GM19438 (cell line): ENCODE measurements at regions not wholly inside any gene's neighbourhood (a gene's known extent, or its start where the extent isn't known, plus 50 kb on each side); places are given as distances from the start of the nearest gene placed in this dataset.
"Not testable (repeated sequence)": the region's sequence is repeated elsewhere in the genome, so short reads cannot be mapped to it uniquely, and the experiment has no call there.

Source experiments
- ATAC-seq: cut with Tn5 transposase; IDR thresholded peaks from one replicate; pipeline ENCODE4 v1.9.1; 2021; ENCODE audit warnings: low read depth; ENCODE audit not compliant: unreplicated experiment

DNA sequence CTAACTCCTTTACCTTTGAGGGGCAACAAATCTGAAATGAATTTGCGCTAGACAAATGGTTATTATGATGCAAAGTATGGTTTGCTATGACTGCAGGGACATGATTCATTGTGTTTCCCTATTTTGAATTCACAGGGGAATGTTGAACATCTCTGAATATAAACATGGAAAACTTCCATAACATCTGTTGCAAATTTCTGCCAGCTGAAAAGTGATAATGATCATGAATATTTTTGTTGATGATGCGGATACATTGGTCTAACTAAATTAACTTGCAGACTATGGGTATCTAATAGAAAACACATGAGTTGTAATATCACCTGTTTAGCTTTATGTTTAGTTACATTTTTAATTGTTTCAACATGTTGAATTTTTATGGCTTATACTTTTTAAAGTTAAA lies 1325.5 kb downstream of the REEP3 start:
- no peak for ATAC-seq

DNA sequence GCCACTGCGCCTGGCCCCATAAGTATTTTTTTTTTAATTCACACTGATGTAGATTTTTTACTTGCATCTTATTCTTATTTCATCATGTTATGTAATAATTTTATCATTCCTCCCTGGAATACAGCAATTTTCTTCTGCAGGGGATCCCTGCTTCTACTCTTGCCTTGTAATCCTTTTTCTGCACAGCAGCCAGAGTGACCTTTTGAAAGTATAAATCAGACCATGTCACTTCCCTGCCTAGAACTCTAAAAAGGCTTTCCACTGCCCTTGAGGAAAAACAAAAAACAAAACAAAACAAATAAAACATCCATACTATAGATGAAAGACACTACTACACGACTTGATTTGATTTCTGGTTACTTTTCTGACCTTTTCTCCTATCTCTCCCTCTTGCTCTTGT lies 1334.7 kb downstream of the REEP3 start:
- no peak for ATAC-seq

DNA sequence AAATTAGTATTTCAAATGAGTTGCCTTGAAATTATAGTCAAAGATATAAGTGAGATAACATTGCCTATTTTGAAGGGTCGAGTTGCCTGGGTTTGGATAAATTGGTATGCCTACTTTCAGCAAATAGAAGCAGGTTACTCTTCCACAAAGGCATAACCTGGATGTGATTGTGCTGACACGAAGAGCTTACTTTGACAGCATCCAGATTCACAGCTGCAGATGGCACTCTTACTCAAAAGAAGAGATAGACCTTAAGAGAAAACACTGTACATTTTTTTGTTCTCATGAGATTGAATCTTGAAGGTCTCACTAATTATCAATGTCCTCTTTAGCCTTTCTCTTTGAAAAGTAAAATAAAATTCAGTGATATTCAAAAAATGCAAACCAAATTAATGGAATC lies 1338.7 kb downstream of the REEP3 start:
- no peak for ATAC-seq

DNA sequence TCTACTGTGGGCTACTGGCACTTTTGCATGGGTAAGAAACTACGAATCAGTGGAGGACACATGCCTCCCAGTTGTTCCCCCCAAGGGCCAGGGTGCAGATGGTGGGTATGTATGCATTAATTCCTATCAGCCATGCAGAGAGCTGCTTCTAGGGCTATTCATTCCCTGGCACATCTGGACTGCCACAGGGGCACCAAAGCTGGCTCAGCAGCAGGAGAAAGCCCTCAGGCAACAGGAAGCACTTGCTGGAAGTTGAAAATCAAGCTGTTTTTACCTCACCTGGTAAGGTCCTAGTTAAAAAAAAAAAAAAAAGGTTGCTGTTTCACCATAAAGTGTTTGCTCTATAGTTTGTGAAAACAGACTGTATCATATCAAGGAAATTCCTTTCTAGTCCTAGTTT lies 1342.6 kb downstream of the REEP3 start:
- no peak for ATAC-seq

DNA sequence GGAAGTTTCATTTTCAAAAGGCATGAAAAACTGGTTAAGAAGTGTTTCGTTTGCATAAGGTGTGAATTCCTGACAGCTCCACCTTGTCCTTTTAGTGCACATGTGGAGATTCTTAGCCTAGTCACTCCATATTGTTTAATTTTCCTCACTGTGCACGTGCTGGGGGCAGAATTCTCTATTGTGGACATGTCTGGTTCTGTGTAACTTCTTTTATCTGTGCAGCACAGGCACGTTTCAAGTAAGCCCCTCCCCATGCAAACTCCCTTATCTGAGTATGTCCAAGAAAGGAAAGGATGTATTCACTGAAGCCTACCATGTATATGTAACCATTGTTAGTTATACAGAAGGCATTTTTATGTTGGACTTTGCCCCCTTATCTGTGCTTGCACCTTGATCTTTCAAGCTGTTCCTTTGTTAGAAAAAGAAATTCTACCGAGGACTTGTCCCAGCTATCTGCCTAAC lies 1346.3 kb downstream of the REEP3 start:
- ATAC-seq: no peak

DNA sequence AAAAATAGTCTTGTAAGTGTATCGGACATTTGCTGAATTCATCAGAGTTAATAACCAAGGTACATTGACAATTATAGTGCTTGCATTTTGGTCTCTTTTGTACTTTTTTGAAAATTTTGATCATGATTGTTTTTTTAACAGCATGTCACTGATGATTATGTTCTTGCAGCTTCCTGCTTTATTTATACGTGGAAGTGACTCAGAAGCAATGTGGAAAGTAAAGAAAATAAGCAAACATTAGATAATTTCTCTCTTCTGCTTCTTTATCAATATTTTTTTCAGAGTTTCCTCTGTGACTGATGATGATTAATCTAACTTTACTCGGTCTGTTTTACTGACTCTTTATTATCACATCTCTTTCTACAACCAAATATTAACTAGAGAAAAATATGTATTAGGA lies 1351.9 kb downstream of the REEP3 start:
- ATAC-seq: no peak

DNA sequence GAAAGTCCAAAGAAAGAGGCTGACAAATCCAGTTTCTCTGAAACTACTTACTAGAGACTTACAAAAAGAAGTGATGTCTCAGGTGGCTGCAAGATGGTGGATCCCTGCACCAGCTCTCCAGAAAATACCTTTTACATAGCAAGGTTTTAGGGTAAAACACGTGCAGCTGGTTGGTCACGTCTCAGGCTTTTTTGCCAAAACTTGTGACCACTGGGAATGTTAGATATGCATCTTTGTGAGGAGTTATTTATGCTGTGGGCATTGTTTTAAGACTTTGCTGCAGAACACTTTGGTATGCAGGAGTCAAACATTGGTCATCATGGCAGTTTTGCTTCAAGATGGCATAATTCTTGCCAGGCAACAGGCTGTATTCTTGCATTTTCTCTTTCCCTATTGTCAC lies 1352.8 kb downstream of the REEP3 start:
- ATAC-seq: no peak

DNA sequence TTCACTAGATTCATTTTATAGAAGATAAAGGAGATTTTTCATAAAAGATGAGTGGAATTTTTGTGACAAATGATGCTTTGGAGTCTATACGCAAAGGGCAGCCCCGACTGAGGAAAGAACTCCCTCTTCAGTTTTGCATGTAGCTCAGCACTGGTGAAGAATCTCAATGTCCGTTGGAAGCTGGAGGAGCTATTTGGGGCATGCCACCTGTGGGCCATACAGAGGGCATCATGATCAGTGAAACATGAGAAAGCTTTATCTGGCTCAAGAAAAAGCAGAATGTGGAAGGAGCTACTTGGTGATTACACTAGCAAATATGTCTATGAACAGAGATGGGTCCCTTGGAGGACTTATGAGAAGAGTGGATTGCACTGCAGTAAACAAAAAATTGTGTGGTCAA lies 1359.3 kb downstream of the REEP3 start:
- ATAC-seq: no peak

DNA sequence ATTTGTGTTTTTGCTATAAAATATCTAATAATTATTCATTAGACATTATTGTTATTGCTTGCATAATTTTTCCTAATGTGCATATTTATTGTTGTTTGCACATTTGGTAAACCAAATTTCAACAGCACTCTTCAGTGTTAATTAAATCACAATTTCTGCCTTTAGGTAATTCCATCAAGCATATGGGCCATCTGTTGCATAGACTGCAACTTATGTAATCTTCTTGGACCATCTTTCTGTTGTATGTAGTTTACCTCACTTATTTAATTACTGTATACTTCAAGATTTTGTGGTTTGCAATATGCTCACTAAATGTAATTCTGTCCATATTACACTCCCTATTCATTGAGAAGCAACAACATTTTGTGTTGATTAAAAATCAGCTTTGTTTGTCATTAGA lies 1360.1 kb downstream of the REEP3 start:
- ATAC-seq: no peak

DNA sequence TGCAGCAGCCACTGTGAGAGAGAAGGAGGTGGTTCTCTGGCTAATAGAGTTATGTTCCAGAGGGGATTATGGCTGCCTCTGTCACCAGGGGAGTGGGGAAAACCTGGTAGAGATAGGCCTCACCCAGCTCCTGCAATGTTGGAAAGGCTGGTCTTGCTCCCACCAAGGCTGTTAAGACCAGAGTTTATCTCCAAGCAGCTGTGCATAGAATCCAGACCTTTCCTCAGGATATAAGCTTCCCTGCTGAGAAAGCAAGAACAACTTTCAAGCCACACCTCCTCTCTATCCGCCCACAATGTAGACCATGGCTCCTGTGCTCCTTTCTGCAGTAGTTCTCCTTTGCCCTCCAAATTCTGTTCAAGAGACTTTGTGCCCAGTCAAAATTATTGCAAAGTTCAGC lies 1375.4 kb downstream of the REEP3 start:
- no peak for ATAC-seq

DNA sequence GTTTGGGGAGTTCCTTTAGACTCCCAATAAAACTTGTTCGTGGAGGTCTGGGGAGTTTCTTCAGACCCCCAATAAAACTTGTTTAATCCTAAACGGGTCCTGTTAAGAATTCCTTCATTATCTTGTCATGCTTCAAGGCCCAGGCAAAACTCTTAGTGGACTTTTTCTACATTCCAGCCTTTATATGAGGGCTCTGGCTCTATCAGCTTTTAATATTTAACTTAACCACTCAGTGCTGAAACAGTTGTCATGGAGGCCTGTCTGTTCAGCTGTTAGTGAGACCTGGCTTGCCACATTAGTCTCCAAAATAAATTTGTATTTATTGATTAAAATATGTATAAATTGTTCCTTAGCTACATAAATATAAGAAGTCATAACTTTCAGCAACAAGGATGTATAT lies 1385.1 kb downstream of the REEP3 start:
- not testable (repeated sequence) for ATAC-seq

DNA sequence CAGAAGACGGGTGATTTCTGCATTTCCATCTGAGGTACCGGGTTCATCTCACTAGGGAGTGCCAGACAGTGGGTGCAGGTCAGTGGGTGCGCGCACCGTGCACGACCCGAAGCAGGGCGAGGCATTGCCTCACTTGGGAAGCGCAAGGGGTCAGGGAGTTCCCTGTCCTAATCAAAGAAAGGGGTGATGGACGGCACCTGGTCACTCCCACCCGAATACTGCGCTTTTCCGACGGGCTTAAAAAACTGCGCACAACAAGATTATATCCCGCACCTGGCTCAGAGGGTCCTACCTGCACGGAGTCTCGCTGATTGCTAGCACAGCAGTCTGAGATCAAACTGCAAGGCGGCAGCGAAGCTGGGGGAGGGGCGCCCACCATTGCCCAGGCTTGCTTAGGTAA lies 1403.1 kb downstream of the REEP3 start:
- not testable (repeated sequence) for ATAC-seq

DNA sequence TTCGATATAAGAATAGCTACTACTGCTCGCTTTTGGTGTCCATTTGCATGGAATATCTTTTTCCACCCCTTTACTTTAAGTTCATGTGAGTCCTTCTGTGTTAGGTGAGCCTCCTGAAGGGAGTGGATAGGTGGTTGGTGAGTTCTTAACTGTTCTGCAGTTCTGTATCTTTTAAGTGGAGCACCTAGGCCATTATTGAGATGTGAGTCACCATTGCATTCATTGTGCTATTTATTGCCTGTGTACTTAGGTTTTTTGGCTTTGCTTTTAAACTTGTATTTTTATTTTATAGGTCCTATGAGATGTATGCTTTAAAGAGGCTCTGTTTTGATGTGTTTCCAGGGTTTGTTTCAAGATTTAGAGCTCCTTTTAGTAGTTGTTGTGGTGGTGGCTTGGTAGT lies 1430.8 kb downstream of the REEP3 start:
- no peak for ATAC-seq

DNA sequence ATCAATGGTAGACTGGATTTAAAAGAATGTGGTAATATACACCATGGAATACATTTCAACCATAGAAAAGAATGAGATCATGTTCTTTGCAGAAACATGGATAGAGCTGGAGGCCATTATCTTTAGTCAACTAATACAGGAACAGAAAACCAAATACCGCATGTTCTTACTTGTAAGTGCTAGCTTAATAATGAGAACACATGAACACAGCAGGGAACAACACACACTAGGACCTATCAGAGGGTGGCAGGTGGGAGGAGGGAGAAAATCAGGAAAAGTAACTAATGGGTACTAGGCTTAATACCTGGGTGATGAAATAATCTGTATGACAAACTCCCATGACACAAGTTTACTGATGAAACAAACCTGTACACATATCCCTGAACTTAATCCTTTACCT lies 1435.2 kb downstream of the REEP3 start:
- no peak for ATAC-seq

DNA sequence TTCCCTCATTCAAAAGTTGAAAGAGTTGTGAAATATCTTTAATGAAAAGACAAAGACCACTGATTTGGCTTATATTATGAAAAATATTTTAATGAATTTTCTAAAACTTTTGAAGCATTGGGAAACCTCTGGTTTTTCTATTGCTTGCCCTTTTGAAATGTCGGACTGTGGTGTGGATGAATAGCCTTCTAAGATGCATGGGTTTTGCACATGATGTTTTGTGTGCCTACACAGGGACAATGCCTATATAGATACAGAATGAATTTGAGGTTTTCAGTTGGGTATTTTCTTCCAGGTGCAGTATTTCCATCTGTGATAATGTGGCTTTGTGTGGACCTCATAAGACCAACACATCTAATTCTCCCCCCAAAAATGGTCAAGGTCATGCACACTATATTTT lies 1437.9 kb downstream of the REEP3 start:
- no peak for ATAC-seq

DNA sequence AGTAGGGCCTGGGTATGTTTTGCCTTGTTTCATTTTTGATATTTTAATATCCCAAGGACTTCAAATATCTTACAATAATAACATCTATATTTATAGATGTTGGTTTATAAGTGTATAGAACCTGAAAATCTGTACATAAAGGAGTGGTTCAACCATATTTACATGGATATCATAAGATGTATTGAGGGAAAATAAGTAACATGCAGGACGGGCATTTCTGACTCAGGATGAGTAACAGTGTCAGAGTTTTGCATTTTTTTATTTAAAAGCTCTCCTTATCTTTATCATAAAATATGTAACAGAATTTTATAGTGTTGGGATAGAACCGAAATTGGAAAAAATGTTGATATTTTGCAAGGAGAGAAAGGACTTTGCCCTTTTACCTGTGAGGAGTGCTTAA lies 1438.7 kb downstream of the REEP3 start:
- ATAC-seq: no peak

DNA sequence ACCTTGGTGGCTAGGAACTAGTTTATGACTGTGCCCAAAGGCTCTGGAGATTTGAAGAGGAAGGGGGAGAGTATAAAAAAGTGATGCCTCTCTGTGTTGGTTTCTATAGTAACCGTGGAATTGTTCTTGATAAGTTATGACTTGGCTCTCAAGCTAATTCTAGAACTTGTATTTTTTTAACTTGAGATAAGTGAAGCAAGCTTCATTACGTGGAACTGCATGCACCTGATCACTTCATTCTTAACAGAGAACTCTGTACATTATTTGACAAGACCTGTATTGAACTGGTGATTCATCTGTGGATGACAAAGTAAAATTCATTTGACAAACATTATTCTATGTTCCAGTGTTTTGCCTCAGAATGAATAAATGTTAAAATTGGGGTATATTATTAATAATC lies 1452.2 kb downstream of the REEP3 start:
- ATAC-seq: no peak

DNA sequence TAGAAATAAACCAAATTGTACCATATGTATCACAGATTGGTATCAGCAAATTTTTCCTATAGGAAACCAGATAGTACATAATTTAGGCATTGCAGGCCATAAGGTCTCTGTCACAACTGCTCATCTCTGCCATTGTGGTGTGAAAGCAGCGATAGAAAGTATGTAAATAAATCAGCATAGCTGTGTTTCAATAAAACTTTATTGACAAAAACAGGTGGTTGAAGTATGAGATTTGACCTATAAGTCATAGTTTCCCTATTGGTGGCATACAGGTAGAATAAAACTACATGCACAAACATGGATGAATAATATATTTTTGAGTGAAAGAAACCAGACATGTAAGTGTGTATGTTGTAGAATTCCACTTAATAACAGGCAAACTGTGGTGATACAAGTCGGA lies 1454.9 kb downstream of the REEP3 start:
- ATAC-seq: no peak

DNA sequence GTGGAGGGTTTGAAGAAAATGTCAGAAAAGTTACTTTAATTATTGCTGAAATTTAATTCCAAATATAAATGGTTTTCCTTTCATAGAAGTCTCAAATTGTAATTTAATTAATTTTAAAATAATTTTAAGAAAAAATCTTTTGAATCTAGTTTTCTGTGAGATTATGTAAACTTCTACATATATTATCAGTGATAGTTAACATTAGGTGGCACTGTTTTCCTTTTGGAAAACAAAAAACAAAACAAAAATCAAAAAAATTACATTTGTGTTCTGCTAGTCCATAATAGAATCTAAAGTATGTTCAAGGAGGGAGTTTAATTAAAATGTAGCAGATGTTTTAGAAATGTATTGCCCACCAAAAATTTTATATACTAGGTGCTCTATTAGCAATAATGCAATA lies 1456.7 kb downstream of the REEP3 start:
- ATAC-seq: no peak

DNA sequence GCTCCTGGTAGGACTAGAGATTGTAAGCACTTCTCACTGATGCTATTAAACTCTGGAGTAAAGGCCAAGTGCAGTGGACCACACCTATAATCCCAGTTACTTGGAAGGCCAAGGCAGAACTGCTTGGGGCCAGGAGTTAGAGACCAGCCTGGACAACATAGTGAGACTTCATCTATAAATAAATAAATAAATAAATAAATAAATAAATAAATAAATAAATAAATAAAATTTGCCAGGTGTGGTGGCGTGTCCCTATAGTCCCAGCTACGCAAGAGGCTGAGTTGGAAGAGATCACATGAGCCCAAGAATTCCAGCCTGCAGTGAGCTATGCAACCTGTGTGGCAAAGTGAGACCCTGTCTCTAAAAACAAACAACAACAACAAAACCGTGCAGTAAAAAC lies 1475.7 kb downstream of the REEP3 start:
- no peak for ATAC-seq

DNA sequence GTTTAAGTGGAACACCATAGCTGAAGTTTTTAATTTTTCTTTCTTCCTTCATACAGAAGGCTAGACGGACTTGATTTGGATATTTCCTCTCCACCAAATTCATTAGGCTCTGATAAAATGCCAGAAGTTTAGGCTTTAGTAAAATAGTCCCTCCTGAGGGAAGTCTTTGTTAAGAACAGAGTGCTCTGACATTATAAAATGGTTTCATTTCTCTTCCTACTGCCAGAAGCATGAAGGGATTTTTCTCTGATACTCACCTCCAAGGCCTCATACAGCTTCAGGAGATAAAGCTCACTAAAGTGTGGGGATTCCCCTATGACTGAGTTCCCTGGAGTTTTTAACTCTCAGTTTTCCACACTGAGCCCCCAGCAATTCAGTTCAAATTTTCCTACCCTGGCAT lies 1489.6 kb downstream of the REEP3 start:
- ATAC-seq: no peak

DNA sequence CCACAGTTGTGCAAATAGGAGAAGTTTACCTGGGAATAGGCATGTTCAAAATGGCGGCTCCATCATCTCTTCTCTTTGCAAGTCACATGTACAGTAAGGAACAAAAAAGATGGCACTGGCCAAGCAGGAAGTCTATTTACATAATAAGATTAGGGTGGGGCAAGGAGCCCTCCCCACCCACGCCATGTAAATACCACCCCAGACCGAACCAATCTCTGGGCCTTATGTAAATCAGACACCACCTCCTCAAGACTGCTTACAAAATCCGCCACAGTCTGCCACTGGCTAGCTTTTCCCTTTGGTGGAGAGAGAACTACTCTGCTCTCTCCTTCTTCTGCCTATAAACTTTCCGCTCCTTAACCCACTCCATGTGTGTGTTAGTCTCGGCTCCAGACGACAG lies 1496.3 kb downstream of the REEP3 start:
- ATAC-seq: no peak

DNA sequence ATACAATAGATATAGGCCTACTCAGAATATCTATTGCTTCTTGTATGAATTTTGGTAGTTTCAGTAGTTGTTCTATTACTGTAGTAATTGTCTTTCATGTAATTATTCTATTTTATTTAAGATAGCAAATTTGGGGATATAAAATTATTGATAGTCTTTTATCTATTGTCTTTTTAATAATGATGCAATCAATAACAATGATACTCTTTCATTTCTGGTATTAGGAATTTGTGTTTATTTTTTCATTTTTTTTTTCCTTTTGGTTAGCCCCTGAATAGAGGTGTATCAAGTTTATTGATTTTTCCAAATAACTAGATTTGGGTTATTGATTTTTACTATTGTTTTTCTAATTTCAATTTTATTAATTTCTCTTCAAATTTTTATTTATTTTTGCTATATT lies 1503.7 kb downstream of the REEP3 start:
- no peak for ATAC-seq

DNA sequence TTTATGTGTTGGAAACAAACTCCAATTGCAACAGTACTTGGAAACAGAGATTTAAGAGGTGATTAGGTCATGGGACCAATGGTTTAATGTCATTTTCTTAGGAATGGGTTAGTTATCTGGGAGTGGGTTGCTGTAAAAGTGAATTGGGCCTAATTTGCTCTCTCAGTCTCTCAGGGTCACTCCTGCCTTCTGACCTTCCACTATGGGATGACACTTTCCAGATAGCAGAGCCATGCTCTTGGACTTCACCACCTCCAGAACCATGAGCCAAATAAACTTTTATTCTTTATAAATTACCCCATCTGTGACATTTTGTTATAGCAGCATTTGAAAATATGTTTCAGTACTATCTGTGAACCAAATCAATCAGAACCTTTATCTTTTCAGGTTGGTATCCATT lies 1509.1 kb downstream of the REEP3 start:
- no peak for ATAC-seq
